ENCODE measurements at regions not wholly inside any gene's neighbourhood (a gene's known extent, or its start where the extent isn't known, plus 50 kb on each side); places are given as distances from the start of the nearest gene placed in this dataset.

- no peak for DNase-seq (ENCODE audit: low read depth)
- TF ChIP-seq, protein P1, sequence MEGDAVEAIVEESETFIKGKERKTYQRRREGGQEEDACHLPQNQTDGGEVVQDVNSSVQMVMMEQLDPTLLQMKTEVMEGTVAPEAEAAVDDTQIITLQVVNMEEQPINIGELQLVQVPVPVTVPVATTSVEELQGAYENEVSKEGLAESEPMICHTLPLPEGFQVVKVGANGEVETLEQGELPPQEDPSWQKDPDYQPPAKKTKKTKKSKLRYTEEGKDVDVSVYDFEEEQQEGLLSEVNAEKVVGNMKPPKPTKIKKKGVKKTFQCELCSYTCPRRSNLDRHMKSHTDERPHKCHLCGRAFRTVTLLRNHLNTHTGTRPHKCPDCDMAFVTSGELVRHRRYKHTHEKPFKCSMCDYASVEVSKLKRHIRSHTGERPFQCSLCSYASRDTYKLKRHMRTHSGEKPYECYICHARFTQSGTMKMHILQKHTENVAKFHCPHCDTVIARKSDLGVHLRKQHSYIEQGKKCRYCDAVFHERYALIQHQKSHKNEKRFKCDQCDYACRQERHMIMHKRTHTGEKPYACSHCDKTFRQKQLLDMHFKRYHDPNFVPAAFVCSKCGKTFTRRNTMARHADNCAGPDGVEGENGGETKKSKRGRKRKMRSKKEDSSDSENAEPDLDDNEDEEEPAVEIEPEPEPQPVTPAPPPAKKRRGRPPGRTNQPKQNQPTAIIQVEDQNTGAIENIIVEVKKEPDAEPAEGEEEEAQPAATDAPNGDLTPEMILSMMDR (IDR thresholded peaks at IDR 0.05; ENCODE audit: low read depth, low read length, missing control alignments) = no peak
- no peak overlapping the region for H3K4me3 ChIP-seq (ENCODE audit: low read depth, low read length)
Measured at GRCh38 chr6:111984081-111984480, 69.8 kb upstream of the CCN6 start.

- TF ChIP-seq, protein P1 (IDR thresholded peaks at IDR 0.05; ENCODE audit: low read depth, low read length, missing control alignments) = no peak
- no peak overlapping the region for H3K4me3 ChIP-seq (ENCODE audit: low read depth, low read length)
- DNase-seq (ENCODE audit: low read depth) = no peak
Measured at GRCh38 chr6:111984516-111985201, 69.2 kb upstream of the CCN6 start.

- no peak for DNase-seq (ENCODE audit: low read depth)
Measured at GRCh38 chr6:111985202-111985731, 68.6 kb upstream of the CCN6 start.

GRCh38 chr6:111986651-111987050, 67.3 kb upstream of the CCN6 start:
- DNase-seq (ENCODE audit: low read depth) = no peak
- no peak overlapping the region for H3K4me3 ChIP-seq (ENCODE audit: low read depth, low read length)
- TF ChIP-seq, protein P1 (IDR thresholded peaks at IDR 0.05; ENCODE audit: low read depth, low read length, missing control alignments) = no peak

More at GRCh38 chr6:111985202-111985731, 68.6 kb upstream of the CCN6 start:
- H3K4me3 ChIP-seq (ENCODE audit: low read depth, low read length) = no peak overlapping the region
- TF ChIP-seq, protein P1 (IDR thresholded peaks at IDR 0.05; ENCODE audit: low read depth, low read length, missing control alignments) = no peak

DNA sequence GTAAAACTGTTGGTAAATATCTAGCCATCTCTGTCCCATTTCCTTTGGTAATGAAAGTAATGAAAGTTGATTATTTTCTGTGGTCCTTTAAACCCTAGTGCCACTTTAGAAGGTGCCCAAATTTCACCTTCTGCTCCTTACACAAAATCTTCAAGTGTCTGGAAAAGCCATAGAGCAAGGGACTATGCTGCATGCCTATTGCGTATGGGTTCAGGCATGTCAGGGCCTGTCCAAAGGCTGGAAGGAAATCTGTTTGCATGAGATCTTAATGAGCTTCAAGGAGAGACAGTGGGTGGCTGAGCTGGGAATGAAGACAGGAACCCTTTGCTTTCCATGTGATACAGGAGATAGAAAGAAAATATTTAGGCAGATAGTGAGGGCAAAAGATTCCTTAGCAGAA, 66.6 kb upstream of the CCN6 start:
- H3K4me3 ChIP-seq (ENCODE audit: low read depth, low read length) = no peak overlapping the region
- no peak for DNase-seq (ENCODE audit: low read depth)
- TF ChIP-seq, protein P1 (IDR thresholded peaks at IDR 0.05; ENCODE audit: low read depth, low read length, missing control alignments) = no peak

GRCh38 chr6:111988926-111989325, 65.0 kb upstream of the CCN6 start:
- no peak for DNase-seq (ENCODE audit: low read depth)
- TF ChIP-seq, protein P1 (IDR thresholded peaks at IDR 0.05; ENCODE audit: low read depth, low read length, missing control alignments) = no peak
- H3K4me3 ChIP-seq (ENCODE audit: low read depth, low read length) = no peak overlapping the region

- TF ChIP-seq, protein P1 (IDR thresholded peaks at IDR 0.05; ENCODE audit: low read depth, low read length, missing control alignments) = no peak
- H3K4me3 ChIP-seq (ENCODE audit: low read depth, low read length) = no peak overlapping the region
- DNase-seq (ENCODE audit: low read depth) = no peak
Measured at GRCh38 chr6:111989743-111990142, 64.2 kb upstream of the CCN6 start.

All from GM12864 (cell line).